ENCODE measurements at regions not wholly inside any gene's neighbourhood (a gene's known extent, or its start where the extent isn't known, plus 50 kb on each side); places are given as distances from the start of the nearest gene placed in this dataset.

- TF ChIP-seq EZH2 (optimal IDR thresholded peaks at IDR 0.05; ENCODE audit: low read depth, low read length) (no peak), EZH2phosphoT487 (IDR thresholded peaks at IDR 0.05; ENCODE audit: low read length) (no peak)
- TF ChIP-seq, protein P1, sequence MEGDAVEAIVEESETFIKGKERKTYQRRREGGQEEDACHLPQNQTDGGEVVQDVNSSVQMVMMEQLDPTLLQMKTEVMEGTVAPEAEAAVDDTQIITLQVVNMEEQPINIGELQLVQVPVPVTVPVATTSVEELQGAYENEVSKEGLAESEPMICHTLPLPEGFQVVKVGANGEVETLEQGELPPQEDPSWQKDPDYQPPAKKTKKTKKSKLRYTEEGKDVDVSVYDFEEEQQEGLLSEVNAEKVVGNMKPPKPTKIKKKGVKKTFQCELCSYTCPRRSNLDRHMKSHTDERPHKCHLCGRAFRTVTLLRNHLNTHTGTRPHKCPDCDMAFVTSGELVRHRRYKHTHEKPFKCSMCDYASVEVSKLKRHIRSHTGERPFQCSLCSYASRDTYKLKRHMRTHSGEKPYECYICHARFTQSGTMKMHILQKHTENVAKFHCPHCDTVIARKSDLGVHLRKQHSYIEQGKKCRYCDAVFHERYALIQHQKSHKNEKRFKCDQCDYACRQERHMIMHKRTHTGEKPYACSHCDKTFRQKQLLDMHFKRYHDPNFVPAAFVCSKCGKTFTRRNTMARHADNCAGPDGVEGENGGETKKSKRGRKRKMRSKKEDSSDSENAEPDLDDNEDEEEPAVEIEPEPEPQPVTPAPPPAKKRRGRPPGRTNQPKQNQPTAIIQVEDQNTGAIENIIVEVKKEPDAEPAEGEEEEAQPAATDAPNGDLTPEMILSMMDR (IDR thresholded peaks at IDR 0.05; ENCODE audit: low read length) = no peak
- no peaks in the 10 kb centered on the region for H3K36me3 ChIP-seq (replicated peaks; ENCODE audit: insufficient read depth, low read length)
- no peaks in the 10 kb centered on the region for H3K9me3 ChIP-seq (replicated peaks; ENCODE audit: insufficient read depth, low read length)
- no peak for DNase-seq
- no peaks in the 10 kb centered on the region for H3K4me1 ChIP-seq (ENCODE audit: low read length)
- no peaks in the 10 kb centered on the region for H3K9me2 ChIP-seq (replicated peaks; ENCODE audit: insufficient read depth, low read length)
- H3K4me2 ChIP-seq (ENCODE audit: low read depth, low read length) = no peak overlapping the region
- H3K9ac ChIP-seq (ENCODE audit: low read length) = no peak overlapping the region
- H3K4me3 ChIP-seq (ENCODE audit: low read length) = no peak overlapping the region
- H3K79me2 ChIP-seq (ENCODE audit: low read length) = no peaks in the 10 kb centered on the region
- no peaks in the 10 kb centered on the region for H4K20me1 ChIP-seq (ENCODE audit: insufficient read depth, low read length)
- no peaks in the 10 kb centered on the region for H3K27me3 ChIP-seq (replicated peaks; ENCODE audit: insufficient read depth, low read length)
- no peak overlapping the region for H3K27ac ChIP-seq (ENCODE audit: low read length)
- no peak overlapping the region for H2AFZ ChIP-seq (ENCODE audit: low read length)
- no peaks in the 10 kb centered on the region for H3F3A ChIP-seq (ENCODE audit: insufficient read depth, low read length)
Measured at GRCh38 chr16:64251742-64252141, 870.1 kb downstream of the CDH11 start.

- TF ChIP-seq EZH2phosphoT487 (IDR thresholded peaks at IDR 0.05; ENCODE audit: low read length) (no peak), EZH2 (optimal IDR thresholded peaks at IDR 0.05; ENCODE audit: low read depth, low read length) (no peak)
- TF ChIP-seq, protein P1 (IDR thresholded peaks at IDR 0.05; ENCODE audit: low read length) = no peak
- Histone ChIP-seq H3K27ac (ENCODE audit: low read length) (no peak overlapping the region), H3K9ac (ENCODE audit: low read length) (no peak overlapping the region), H3K36me3 (replicated peaks; ENCODE audit: insufficient read depth, low read length) (no peaks in the 10 kb centered on the region), H3K9me3 (replicated peaks; ENCODE audit: insufficient read depth, low read length) (no peaks in the 10 kb centered on the region), H3K4me1 (ENCODE audit: low read length) (no peaks in the 10 kb centered on the region), H3K9me2 (replicated peaks; ENCODE audit: insufficient read depth, low read length) (no peaks in the 10 kb centered on the region), H3K27me3 (replicated peaks; ENCODE audit: insufficient read depth, low read length) (no peaks in the 10 kb centered on the region), H3K4me3 (ENCODE audit: low read length) (no peak overlapping the region), H2AFZ (ENCODE audit: low read length) (no peak overlapping the region), H4K20me1 (ENCODE audit: insufficient read depth, low read length) (no peaks in the 10 kb centered on the region), H3K4me2 (ENCODE audit: low read depth, low read length) (no peak overlapping the region), H3K79me2 (ENCODE audit: low read length) (no peaks in the 10 kb centered on the region), H3F3A (ENCODE audit: insufficient read depth, low read length) (no peaks in the 10 kb centered on the region)
- DNase-seq = no peak
Measured at GRCh38 chr16:64250866-64251265, 871.0 kb downstream of the CDH11 start.

GRCh38 chr16:64242492-64242891, 879.4 kb downstream of the CDH11 start:
- H3K9me2 ChIP-seq (replicated peaks; ENCODE audit: insufficient read depth, low read length) = no peaks in the 10 kb centered on the region
- no peaks in the 10 kb centered on the region for H3K27me3 ChIP-seq (replicated peaks; ENCODE audit: insufficient read depth, low read length)
- TF ChIP-seq EZH2 (optimal IDR thresholded peaks at IDR 0.05; ENCODE audit: low read depth, low read length) (no peak), EZH2phosphoT487 (IDR thresholded peaks at IDR 0.05; ENCODE audit: low read length) (no peak)
- TF ChIP-seq, protein P1 (IDR thresholded peaks at IDR 0.05; ENCODE audit: low read length) = no peak
- no peak overlapping the region for H3K4me2 ChIP-seq (ENCODE audit: low read depth, low read length)
- no peaks in the 10 kb centered on the region for H3K79me2 ChIP-seq (ENCODE audit: low read length)
- DNase-seq = no peak
- no peak overlapping the region for H3K27ac ChIP-seq (ENCODE audit: low read length)
- H3K9me3 ChIP-seq (replicated peaks; ENCODE audit: insufficient read depth, low read length) = no peaks in the 10 kb centered on the region
- no peaks in the 10 kb centered on the region for H3K4me1 ChIP-seq (ENCODE audit: low read length)
- H3K36me3 ChIP-seq (replicated peaks; ENCODE audit: insufficient read depth, low read length) = no peaks in the 10 kb centered on the region
- H3K4me3 ChIP-seq (ENCODE audit: low read length) = no peak overlapping the region
- H3F3A ChIP-seq (ENCODE audit: insufficient read depth, low read length) = no peaks in the 10 kb centered on the region
- no peak overlapping the region for H3K9ac ChIP-seq (ENCODE audit: low read length)
- no peaks in the 10 kb centered on the region for H4K20me1 ChIP-seq (ENCODE audit: insufficient read depth, low read length)
- H2AFZ ChIP-seq (ENCODE audit: low read length) = no peak overlapping the region
